ENCODE measurements at regions not wholly inside any gene's neighbourhood (a gene's known extent, or its start where the extent isn't known, plus 50 kb on each side); places are given as distances from the start of the nearest gene placed in this dataset.

DNA sequence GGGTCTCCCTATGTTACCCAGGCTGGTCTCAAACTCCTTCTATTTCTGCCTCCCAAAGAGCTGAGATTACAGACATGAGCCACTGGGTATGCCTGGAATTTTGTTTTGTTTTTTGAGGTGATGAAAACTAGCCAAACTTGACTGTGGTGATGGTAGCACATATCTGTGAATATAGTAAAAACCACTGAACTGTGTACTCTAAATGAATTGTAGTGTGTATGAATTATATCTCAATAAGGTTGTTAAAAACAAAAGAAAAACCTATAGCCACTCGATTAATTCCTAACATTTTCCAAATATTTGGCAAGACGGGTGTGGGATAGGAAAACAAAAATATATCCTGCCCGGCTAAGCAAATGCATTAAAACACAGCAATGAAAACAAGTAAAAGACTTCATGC lies 1302.3 kb upstream of the CHAC2 start:
- H3K27ac ChIP-seq = no peak overlapping the region
- H3K4me1 ChIP-seq = no peaks in the 10 kb centered on the region
- intact Hi-C loops (cut with DNase I; ENCODE audit: low total_unique reads) = no loop called here
- DNase-seq = no peak
- H3K36me3 ChIP-seq = no peaks in the 10 kb centered on the region
- H3K4me3 ChIP-seq = no peak overlapping the region
- H3K9me3 ChIP-seq = no peaks in the 10 kb centered on the region
- TF ChIP-seq, protein P1, sequence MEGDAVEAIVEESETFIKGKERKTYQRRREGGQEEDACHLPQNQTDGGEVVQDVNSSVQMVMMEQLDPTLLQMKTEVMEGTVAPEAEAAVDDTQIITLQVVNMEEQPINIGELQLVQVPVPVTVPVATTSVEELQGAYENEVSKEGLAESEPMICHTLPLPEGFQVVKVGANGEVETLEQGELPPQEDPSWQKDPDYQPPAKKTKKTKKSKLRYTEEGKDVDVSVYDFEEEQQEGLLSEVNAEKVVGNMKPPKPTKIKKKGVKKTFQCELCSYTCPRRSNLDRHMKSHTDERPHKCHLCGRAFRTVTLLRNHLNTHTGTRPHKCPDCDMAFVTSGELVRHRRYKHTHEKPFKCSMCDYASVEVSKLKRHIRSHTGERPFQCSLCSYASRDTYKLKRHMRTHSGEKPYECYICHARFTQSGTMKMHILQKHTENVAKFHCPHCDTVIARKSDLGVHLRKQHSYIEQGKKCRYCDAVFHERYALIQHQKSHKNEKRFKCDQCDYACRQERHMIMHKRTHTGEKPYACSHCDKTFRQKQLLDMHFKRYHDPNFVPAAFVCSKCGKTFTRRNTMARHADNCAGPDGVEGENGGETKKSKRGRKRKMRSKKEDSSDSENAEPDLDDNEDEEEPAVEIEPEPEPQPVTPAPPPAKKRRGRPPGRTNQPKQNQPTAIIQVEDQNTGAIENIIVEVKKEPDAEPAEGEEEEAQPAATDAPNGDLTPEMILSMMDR (IDR thresholded peaks at IDR 0.05) = no peak
- no peaks in the 10 kb centered on the region for H3K27me3 ChIP-seq

DNA sequence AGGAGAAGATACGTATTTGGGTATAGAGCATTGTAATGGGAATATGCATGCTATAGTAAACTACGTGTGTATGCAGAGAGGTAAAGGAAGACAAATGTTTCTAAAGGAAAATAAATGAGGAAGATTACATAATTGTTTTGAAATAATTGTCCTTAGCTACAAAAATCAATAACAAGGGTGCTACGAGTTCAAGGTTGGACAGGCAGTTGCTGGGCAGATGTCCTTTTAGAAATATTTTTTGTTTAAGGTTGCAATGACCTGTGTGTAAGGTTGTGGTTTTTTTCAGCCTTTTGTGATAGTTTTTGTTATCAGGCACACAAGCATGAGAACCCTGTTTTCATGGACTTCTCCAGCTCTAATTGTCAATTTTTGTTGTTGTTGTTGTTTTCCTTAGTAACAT lies 1304.1 kb upstream of the CHAC2 start:
- no peak for DNase-seq
- TF ChIP-seq, protein P1 (IDR thresholded peaks at IDR 0.05) = no peak
- Histone ChIP-seq H3K4me3 (no peak overlapping the region), H3K4me1 (no peaks in the 10 kb centered on the region), H3K27ac (no peak overlapping the region), H3K27me3 (no peaks in the 10 kb centered on the region), H3K9me3 (no peaks in the 10 kb centered on the region), H3K36me3 (no peaks in the 10 kb centered on the region)
- intact Hi-C loops (cut with DNase I; ENCODE audit: low total_unique reads) = no loop called here

DNA sequence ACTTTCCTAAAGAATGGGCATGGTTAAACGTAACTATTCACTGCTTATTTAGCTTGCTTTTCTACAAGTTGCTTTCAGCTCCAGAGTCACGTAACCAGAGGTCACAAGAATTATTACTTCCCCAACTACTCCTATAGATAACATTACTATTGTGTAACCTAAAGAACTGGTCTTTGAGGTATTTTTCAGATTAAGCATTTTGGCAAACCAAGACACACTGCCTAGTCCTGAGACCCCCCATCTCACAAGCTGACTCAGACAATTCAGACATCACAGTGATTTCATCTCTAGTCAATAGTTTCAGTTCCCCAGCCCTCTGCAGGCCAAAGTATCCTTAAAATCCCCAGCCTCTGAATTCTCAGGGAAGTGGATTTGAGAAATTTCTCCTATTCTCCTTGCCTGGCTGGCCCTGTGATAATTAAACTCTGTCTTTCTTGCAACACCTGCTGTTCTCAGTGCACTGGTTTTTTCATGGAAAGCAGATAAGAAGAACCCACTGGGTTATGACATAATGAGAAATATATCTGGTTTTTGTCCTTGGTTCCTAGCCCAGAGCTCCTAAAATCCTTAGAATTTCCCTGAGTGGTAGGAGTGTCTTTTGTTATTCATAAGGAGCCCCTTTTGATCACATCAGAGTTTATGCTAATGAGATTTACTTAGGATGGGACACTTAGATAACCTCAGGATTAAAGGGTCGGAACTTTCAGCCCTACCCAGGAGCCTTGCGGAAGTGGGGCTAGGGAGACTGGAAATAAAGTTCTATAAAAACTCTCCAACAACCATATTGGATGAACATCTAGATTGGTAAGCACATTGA lies 1310.8 kb upstream of the CHAC2 start:
- DNase-seq = no peak
- Histone ChIP-seq H3K4me3 (no peak overlapping the region), H3K27me3 (no peaks in the 10 kb centered on the region), H3K4me1 (no peaks in the 10 kb centered on the region), H3K36me3 (no peaks in the 10 kb centered on the region), H3K9me3 (no peaks in the 10 kb centered on the region), H3K27ac (no peak overlapping the region)
- TF ChIP-seq, protein P1 (IDR thresholded peaks at IDR 0.05) = no peak
- intact Hi-C loops (cut with DNase I; ENCODE audit: low total_unique reads) = no loop called here

DNA sequence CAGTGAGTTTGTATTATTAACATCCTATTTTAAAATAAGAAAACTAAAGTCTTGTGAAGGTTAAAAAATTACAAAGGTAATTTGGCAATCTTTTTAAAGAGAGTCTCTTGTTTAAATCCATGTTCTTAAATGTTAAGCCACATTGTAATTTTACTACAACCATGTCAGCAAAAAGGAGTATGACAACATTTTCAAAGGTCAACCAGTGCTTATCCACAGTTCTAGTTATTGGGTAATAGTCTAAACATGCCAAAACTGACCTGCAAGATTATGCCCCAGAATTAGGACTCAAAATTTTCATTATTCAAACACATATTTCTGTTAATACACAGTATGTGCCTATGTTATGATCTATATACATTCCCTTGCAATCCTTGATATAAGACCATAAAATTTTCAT lies 1312.6 kb upstream of the CHAC2 start:
- H3K9me3 ChIP-seq = no peaks in the 10 kb centered on the region
- TF ChIP-seq, protein P1 (IDR thresholded peaks at IDR 0.05) = no peak
- no peak for DNase-seq
- no peak overlapping the region for H3K27ac ChIP-seq
- no peaks in the 10 kb centered on the region for H3K36me3 ChIP-seq
- no peak overlapping the region for H3K4me3 ChIP-seq
- intact Hi-C loops (cut with DNase I; ENCODE audit: low total_unique reads) = no loop called here
- no peaks in the 10 kb centered on the region for H3K27me3 ChIP-seq
- no peaks in the 10 kb centered on the region for H3K4me1 ChIP-seq

DNA sequence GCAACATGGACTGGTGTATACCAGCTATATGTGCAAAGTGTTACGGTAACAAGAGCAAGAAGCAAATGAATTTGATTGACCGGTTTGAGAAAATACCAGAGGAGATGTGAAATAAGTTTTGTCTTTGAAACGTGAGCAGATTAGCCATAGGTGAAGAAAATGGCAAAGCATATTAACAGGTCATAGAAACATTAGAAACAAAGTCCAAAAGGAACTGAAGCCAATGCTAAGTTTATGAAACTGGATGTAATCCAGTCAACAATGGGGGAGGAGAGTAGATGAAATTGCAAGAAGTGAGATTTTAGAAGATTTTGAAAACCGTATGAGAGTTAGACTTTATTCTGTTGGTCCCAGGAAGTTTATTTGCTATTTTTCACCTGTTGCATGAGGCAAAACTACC lies 1315.4 kb upstream of the CHAC2 start:
- TF ChIP-seq, protein P1 (IDR thresholded peaks at IDR 0.05) = no peak
- no peak overlapping the region for H3K4me3 ChIP-seq
- H3K9me3 ChIP-seq = no peaks in the 10 kb centered on the region
- H3K4me1 ChIP-seq = no peaks in the 10 kb centered on the region
- no peak for DNase-seq
- H3K27ac ChIP-seq = no peak overlapping the region
- no peaks in the 10 kb centered on the region for H3K36me3 ChIP-seq
- no peaks in the 10 kb centered on the region for H3K27me3 ChIP-seq
- intact Hi-C loops (cut with DNase I; ENCODE audit: low total_unique reads) = no loop called here
